Fibroblast of the aortic adventitia (primary cell): ENCODE measurements at regions not wholly inside any gene's neighbourhood (a gene's known extent, or its start where the extent isn't known, plus 50 kb on each side); places are given as distances from the start of the nearest gene placed in this dataset.

Source experiments
- DNase-seq: peaks from one replicate; pipeline ENCODE4 v3.0.0-alpha.2; 2010; ENCODE audit warnings: low read depth
- H3K4me3 ChIP-seq: 2 replicates; pipeline ENCODE4 v1.5.1; 2011; ENCODE audit warnings: low read depth, mild to moderate bottlenecking, control low read depth, low read length, moderate library complexity
- TF ChIP-seq, protein P1 (sequence below): IDR thresholded peaks from 2 replicates; pipeline ENCODE4 v1.5.1; 2011; ENCODE audit warnings: mild to moderate bottlenecking, low read length, control low read depth, inconsistent platforms; ENCODE audit not compliant: insufficient read depth

DNA sequence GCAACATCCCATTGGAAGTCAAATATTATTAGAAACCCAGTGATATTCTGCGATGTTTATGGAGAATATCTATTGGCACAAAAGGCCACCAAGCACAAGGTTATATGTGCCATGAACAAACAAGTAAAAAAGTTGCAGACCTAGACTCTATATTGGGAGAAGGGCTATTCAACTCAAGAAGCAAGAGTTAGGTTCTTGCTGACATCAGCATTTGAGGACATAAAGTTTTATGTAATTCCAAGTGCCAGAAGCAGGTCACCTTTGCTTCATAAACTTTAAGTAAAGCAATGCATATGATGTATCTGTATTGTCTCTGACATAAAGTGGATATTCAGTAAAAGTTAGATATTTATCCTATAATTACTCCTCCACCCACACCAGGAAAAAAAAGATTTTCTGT, 71.1 kb downstream of the MAGEB10 start:
- no peak for DNase-seq
- TF ChIP-seq, protein P1, sequence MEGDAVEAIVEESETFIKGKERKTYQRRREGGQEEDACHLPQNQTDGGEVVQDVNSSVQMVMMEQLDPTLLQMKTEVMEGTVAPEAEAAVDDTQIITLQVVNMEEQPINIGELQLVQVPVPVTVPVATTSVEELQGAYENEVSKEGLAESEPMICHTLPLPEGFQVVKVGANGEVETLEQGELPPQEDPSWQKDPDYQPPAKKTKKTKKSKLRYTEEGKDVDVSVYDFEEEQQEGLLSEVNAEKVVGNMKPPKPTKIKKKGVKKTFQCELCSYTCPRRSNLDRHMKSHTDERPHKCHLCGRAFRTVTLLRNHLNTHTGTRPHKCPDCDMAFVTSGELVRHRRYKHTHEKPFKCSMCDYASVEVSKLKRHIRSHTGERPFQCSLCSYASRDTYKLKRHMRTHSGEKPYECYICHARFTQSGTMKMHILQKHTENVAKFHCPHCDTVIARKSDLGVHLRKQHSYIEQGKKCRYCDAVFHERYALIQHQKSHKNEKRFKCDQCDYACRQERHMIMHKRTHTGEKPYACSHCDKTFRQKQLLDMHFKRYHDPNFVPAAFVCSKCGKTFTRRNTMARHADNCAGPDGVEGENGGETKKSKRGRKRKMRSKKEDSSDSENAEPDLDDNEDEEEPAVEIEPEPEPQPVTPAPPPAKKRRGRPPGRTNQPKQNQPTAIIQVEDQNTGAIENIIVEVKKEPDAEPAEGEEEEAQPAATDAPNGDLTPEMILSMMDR, result no peak
- no peak overlapping the region for H3K4me3 ChIP-seq
